ENCODE measurements at regions not wholly inside any gene's neighbourhood (a gene's known extent, or its start where the extent isn't known, plus 50 kb on each side); places are given as distances from the start of the nearest gene placed in this dataset.
"Not testable (repeated sequence)": the region's sequence is repeated elsewhere in the genome, so short reads cannot be mapped to it uniquely, and the experiment has no call there.

GRCh38 chrX:64580605-64581004 lies 185.4 kb upstream of the MTMR8 start:
- H3K4me3 Mint-ChIP-seq, result no peak overlapping the region
- POLR2A ChIA-PET (ENCODE audit: partially characterized antibody), result no interaction called here
- intact Hi-C loops (cut with micrococcal nuclease), result no loop called here

DNA sequence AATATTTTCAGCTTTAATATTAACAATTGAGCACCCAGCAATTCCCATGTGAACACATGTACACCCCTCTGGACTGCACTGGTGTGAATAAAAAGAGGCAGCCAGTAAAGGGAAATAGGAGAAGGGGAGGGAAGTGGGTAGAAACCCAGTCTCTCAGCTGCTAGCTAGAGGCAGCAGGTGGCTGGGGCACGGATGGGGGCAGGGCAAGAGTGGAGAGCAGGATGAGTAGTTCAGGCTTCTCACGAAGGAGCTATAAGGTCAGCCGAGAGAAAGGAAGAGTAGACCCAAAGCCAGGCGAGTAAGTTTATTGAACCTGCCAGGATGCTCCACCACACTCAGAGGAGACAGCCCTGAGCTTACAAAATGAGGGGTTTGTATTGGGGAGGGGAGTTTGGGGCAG lies 184.8 kb upstream of the MTMR8 start:
- no peak overlapping the region for H3K4me3 ChIP-seq (ENCODE audit: low read length in 2 of 2)
- POLR2A ChIA-PET (ENCODE audit: partially characterized antibody), result no interaction called here
- H3K4me1 ChIP-seq (ENCODE audit: insufficient read depth, low read length), result no peaks in the 10 kb centered on the region
- H3K4me3 Mint-ChIP-seq, result no peak overlapping the region
- intact Hi-C loops (cut with micrococcal nuclease), result no loop called here
- no peak overlapping the region for H3K27ac ChIP-seq (ENCODE audit: low read depth, low read length)
- CTCF ChIA-PET (ENCODE audit: partially characterized antibody), result no interaction called here
- H3K27me3 Mint-ChIP-seq, result peaks cover 0 to 1% of the 10 kb centered on the region in 2 donors
- peaks cover 0 to 21% (median 13%) of the 10 kb centered on the region in 8 donors for H3K9me3 Mint-ChIP-seq
- H3K27ac Mint-ChIP-seq, result no peak overlapping the region
- no peaks in the 10 kb centered on the region for H3K36me3 ChIP-seq (ENCODE audit: insufficient read depth, low read length)
- DNase-seq, result no peak
- H3K36me3 Mint-ChIP-seq, result no peaks in the 10 kb centered on the region
- peaks cover 0 to 2% (median 0%) of the 10 kb centered on the region in 4 donors for H3K4me1 Mint-ChIP-seq
- no peaks in the 10 kb centered on the region for H3K9me3 ChIP-seq (ENCODE audit: control insufficient read depth in 1 of 2, low read length in 2 of 2)
- H3K27me3 ChIP-seq (ENCODE audit: insufficient read depth, low read length), result no peaks in the 10 kb centered on the region

More at GRCh38 chrX:64580605-64581004, 185.4 kb upstream of the MTMR8 start:
- Histone ChIP-seq H3K9me3 (ENCODE audit: control insufficient read depth in 1 of 2, low read length in 2 of 2) (no peaks in the 10 kb centered on the region), H3K27ac (ENCODE audit: low read depth, low read length) (no peak overlapping the region), H3K36me3 (ENCODE audit: insufficient read depth, low read length) (no peaks in the 10 kb centered on the region), H3K4me3 (ENCODE audit: low read length in 2 of 2) (no peak overlapping the region), H3K27me3 (ENCODE audit: insufficient read depth, low read length) (no peaks in the 10 kb centered on the region), H3K4me1 (ENCODE audit: insufficient read depth, low read length) (no peaks in the 10 kb centered on the region)
- CTCF ChIA-PET (ENCODE audit: partially characterized antibody), result no interaction called here
- Mint-ChIP-seq H3K27me3 (peaks cover 0 to 1% of the 10 kb centered on the region in 2 donors), H3K9me3 (peaks cover 0 to 17% (median 10%) of the 10 kb centered on the region in 8 donors), H3K36me3 (no peaks in the 10 kb centered on the region), H3K27ac (no peak overlapping the region), H3K4me1 (peaks cover 0 to 2% (median 0%) of the 10 kb centered on the region in 4 donors)
- DNase-seq, result no peak

DNA sequence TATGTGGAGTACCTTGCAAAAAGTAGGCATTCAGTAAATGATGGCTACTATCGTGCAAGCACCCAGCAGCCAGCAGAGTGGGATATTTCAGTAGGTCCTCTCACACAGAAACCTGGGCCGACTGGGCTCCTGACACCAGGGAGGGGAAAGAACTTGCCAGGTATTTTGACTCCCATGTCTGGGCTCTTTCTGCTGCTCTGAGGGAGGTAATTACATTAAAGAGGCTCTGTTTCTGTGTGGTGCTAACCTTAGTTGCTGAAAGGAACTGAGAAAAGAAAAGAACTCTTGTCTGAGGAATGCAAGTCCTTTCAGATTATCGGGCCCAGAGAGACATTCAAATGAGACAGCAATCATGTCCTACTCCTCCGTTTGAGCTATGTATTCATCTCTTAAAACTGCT lies 175.8 kb upstream of the MTMR8 start:
- Histone ChIP-seq H3K4me1 (ENCODE audit: insufficient read depth, low read length) (no peaks in the 10 kb centered on the region), H3K27ac (ENCODE audit: low read depth, low read length) (no peak overlapping the region), H3K4me3 (ENCODE audit: low read length in 2 of 2) (no peak overlapping the region), H3K9me3 (ENCODE audit: control insufficient read depth in 1 of 2, low read length in 2 of 2) (no peaks in the 10 kb centered on the region), H3K27me3 (ENCODE audit: insufficient read depth, low read length) (no peaks in the 10 kb centered on the region), H3K36me3 (ENCODE audit: insufficient read depth, low read length) (no peaks in the 10 kb centered on the region)
- intact Hi-C loops (cut with micrococcal nuclease), result no loop called here
- H3K36me3 Mint-ChIP-seq, result no peaks in the 10 kb centered on the region
- H3K4me1 Mint-ChIP-seq, result peaks cover 0 to 8% (median 3%) of the 10 kb centered on the region in 4 donors
- CTCF ChIA-PET (ENCODE audit: partially characterized antibody), result no interaction called here
- H3K27me3 Mint-ChIP-seq, result no peaks in the 10 kb centered on the region
- H3K27ac Mint-ChIP-seq, result no peak overlapping the region
- DNase-seq, result no peak
- H3K4me3 Mint-ChIP-seq, result no peak overlapping the region
- H3K9me3 Mint-ChIP-seq, result peaks cover 0 to 28% (median 14%) of the 10 kb centered on the region in 8 donors
- POLR2A ChIA-PET (ENCODE audit: partially characterized antibody), result no interaction called here

- Histone ChIP-seq H3K9me3 (ENCODE audit: control insufficient read depth in 1 of 2, low read length in 2 of 2) (no peaks in the 10 kb centered on the region), H3K27me3 (ENCODE audit: insufficient read depth, low read length) (no peaks in the 10 kb centered on the region), H3K27ac (ENCODE audit: low read depth, low read length) (no peak overlapping the region), H3K4me1 (ENCODE audit: insufficient read depth, low read length) (no peaks in the 10 kb centered on the region), H3K4me3 (ENCODE audit: low read length in 2 of 2) (no peak overlapping the region), H3K36me3 (ENCODE audit: insufficient read depth, low read length) (no peaks in the 10 kb centered on the region)
- no peaks in the 10 kb centered on the region for H3K36me3 Mint-ChIP-seq
- H3K4me1 Mint-ChIP-seq, result peaks cover 0 to 8% (median 3%) of the 10 kb centered on the region in 4 donors
- ChIA-PET POLR2A (ENCODE audit: partially characterized antibody) (no interaction called here), CTCF (ENCODE audit: partially characterized antibody) (no interaction called here)
- H3K27ac Mint-ChIP-seq, result no peak overlapping the region
- no peaks in the 10 kb centered on the region for H3K27me3 Mint-ChIP-seq
- intact Hi-C loops (cut with micrococcal nuclease), result no loop called here
- peaks cover 0 to 22% (median 9%) of the 10 kb centered on the region in 8 donors for H3K9me3 Mint-ChIP-seq
- H3K4me3 Mint-ChIP-seq, result peak overlapping the region in 1 of 8 donors; percentile 45
- DNase-seq, result no peak
Observed at GRCh38 chrX:64570204-64570603, 175.0 kb upstream of the MTMR8 start.

DNA sequence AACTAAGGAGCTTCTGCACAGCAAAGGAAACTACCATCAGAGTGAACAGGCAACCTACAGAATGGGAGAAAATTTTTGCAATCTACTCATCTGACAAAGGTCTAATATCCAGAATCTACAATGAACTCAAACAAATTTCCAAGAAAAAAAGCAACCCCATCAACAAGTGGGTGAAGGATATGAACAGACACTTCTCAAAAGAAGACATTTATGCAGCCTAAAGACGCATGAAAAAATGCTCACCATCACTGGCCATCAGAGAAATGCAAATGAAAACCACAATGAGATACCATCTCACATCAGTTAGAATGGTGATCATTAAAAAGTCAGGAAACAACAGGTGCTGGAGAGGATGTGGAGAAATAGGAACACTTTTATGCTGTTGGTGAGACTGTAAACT lies 170.1 kb upstream of the MTMR8 start:
- H3K36me3 ChIP-seq (ENCODE audit: insufficient read depth, low read length); H3K27me3 Mint-ChIP-seq; CTCF ChIA-PET (ENCODE audit: partially characterized antibody); H3K27ac ChIP-seq (ENCODE audit: low read depth, low read length); H3K36me3 Mint-ChIP-seq; H3K4me1 Mint-ChIP-seq; H3K4me1 ChIP-seq (ENCODE audit: insufficient read depth, low read length); H3K4me3 Mint-ChIP-seq; DNase-seq; H3K4me3 ChIP-seq (ENCODE audit: low read length in 2 of 2); H3K27ac Mint-ChIP-seq; H3K27me3 ChIP-seq (ENCODE audit: insufficient read depth, low read length); H3K9me3 ChIP-seq (ENCODE audit: control insufficient read depth in 1 of 2, low read length in 2 of 2); POLR2A ChIA-PET (ENCODE audit: partially characterized antibody); intact Hi-C loops (cut with micrococcal nuclease): not testable (repeated sequence)
- peaks cover 0 to 13% (median 3%) of the 10 kb centered on the region in 8 donors for H3K9me3 Mint-ChIP-seq

DNA sequence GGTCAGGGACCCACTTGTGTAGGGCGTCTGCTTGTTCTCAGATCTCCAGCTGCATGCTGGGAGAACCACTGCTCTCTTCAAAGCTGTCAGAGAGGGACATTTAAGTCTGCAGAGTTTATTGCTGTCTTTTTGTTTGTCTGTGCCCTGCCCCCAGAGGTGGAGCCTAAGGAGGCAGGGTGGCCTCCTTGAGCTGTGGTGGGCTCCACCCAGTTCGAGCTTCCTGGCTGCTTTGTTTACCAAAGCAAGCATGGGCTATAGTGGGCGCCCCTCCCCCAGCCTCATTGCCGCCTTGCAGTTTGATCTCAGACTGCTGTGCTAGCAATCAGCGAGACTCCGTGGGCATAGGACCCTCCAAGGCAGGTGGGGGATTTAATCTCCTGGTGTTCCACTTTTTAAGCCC lies 154.0 kb upstream of the MTMR8 start:
- H3K9me3 Mint-ChIP-seq, result peaks cover 0 to 16% (median 2%) of the 10 kb centered on the region in 8 donors
- H3K9me3 ChIP-seq (ENCODE audit: control insufficient read depth in 1 of 2, low read length in 2 of 2); H3K4me1 ChIP-seq (ENCODE audit: insufficient read depth, low read length); POLR2A ChIA-PET (ENCODE audit: partially characterized antibody); CTCF ChIA-PET (ENCODE audit: partially characterized antibody); H3K4me3 ChIP-seq (ENCODE audit: low read length in 2 of 2); H3K27ac Mint-ChIP-seq; H3K4me1 Mint-ChIP-seq; H3K4me3 Mint-ChIP-seq; H3K36me3 ChIP-seq (ENCODE audit: insufficient read depth, low read length); H3K27me3 ChIP-seq (ENCODE audit: insufficient read depth, low read length); H3K36me3 Mint-ChIP-seq; intact Hi-C loops (cut with micrococcal nuclease); H3K27me3 Mint-ChIP-seq; H3K27ac ChIP-seq (ENCODE audit: low read depth, low read length); DNase-seq: not testable (repeated sequence)

GRCh38 chrX:64536736-64537135 lies 141.5 kb upstream of the MTMR8 start:
- POLR2A ChIA-PET (ENCODE audit: partially characterized antibody), result no interaction called here
- intact Hi-C loops (cut with micrococcal nuclease), result no loop called here
- no peak overlapping the region for H3K27ac Mint-ChIP-seq

More at GRCh38 chrX:64536736-64537135, 141.5 kb upstream of the MTMR8 start:
- Mint-ChIP-seq H3K4me1 (no peaks in the 10 kb centered on the region), H3K9me3 (no peaks in the 10 kb centered on the region), H3K36me3 (no peaks in the 10 kb centered on the region), H3K4me3 (no peak overlapping the region), H3K27me3 (no peaks in the 10 kb centered on the region)
- Histone ChIP-seq H3K27me3 (ENCODE audit: insufficient read depth, low read length) (no peaks in the 10 kb centered on the region), H3K27ac (ENCODE audit: low read depth, low read length) (no peak overlapping the region), H3K4me3 (ENCODE audit: low read length in 2 of 2) (no peak overlapping the region), H3K4me1 (ENCODE audit: insufficient read depth, low read length) (no peaks in the 10 kb centered on the region), H3K36me3 (ENCODE audit: insufficient read depth, low read length) (no peaks in the 10 kb centered on the region), H3K9me3 (ENCODE audit: control insufficient read depth in 1 of 2, low read length in 2 of 2) (no peaks in the 10 kb centered on the region)
- DNase-seq, result no peak
- CTCF ChIA-PET (ENCODE audit: partially characterized antibody), result no interaction called here
